Keratinocyte (primary cell): ENCODE measurements at regions not wholly inside any gene's neighbourhood (a gene's known extent, or its start where the extent isn't known, plus 50 kb on each side); places are given as distances from the start of the nearest gene placed in this dataset.

Experiments used
- DNase-seq: peaks from one replicate; pipeline ENCODE4 v3.0.0-alpha.2; 2011; ENCODE audit warnings: low read depth, missing footprints, low spot score
- FAIRE-seq: peaks from 2 replicates; lab custom pipeline; 2011; peaks lifted over from hg19 to GRCh38; lab: Jason Lieb, UNC
- H2AFZ ChIP-seq: 2 replicates; pipeline ENCODE4 v1.6.0; 2012; ENCODE audit warnings: low read length, control low read depth, inconsistent platforms; ENCODE audit not compliant: control insufficient read depth
- H3K27ac ChIP-seq: 2 replicates; pipeline ENCODE4 v1.5.1; 2011; ENCODE audit warnings: low read length; ENCODE audit not compliant: control insufficient read depth, insufficient read depth
- H3K27me3 ChIP-seq: 3 replicates; pipeline ENCODE4 v1.6.0; 2011; ENCODE audit warnings: low read length; ENCODE audit not compliant: control insufficient read depth, insufficient read depth; ENCODE audit errors: extremely low read depth
- H3K36me3 ChIP-seq, 2 experiments: 2 replicates in 1 of 2; 3 replicates in 1 of 2; pipeline ENCODE4 v1.5.1; 2011; ENCODE audit warnings: low read length in 2 of 2, mild to moderate bottlenecking in 1 of 2; ENCODE audit not compliant: control insufficient read depth in 2 of 2, insufficient read depth in 2 of 2; ENCODE audit errors: extremely low read depth in 1 of 2
- H3K4me1 ChIP-seq: 3 replicates; pipeline ENCODE4 v1.5.1; 2011; ENCODE audit warnings: low read length; ENCODE audit not compliant: control insufficient read depth, insufficient read depth; ENCODE audit errors: extremely low read depth
- H3K4me2 ChIP-seq: 3 replicates; pipeline ENCODE4 v1.6.0; 2011; ENCODE audit warnings: low read depth, low read length; ENCODE audit not compliant: control insufficient read depth, insufficient read depth; ENCODE audit errors: extremely low read depth
- H3K4me3 ChIP-seq, 3 experiments: fragments of 200-600 bp in 1 of 3; sonication (generic) in 1 of 3; 2 replicates in 2 of 3; 3 replicates in 1 of 3; pipeline ENCODE4 v1.5.1; 2011 to 2016; ENCODE audit warnings: low read length in 3 of 3, mild to moderate bottlenecking in 3 of 3, control low read depth in 2 of 3, inconsistent platforms in 1 of 3, low read depth in 1 of 3, mixed read lengths in 1 of 3, mixed run types in 1 of 3, moderate library complexity in 1 of 3; ENCODE audit not compliant: control insufficient read depth in 2 of 3, insufficient read depth in 2 of 3; ENCODE audit errors: extremely low read depth in 1 of 3
- H3K79me2 ChIP-seq: 2 replicates; pipeline ENCODE4 v1.6.0; 2012; ENCODE audit warnings: low read length; ENCODE audit not compliant: control insufficient read depth, insufficient read depth
- H3K9ac ChIP-seq: 3 replicates; pipeline ENCODE4 v1.6.0; 2011; ENCODE audit warnings: low read length; ENCODE audit not compliant: control insufficient read depth, insufficient read depth; ENCODE audit errors: extremely low read depth
- H3K9me1 ChIP-seq: 3 replicates; pipeline ENCODE4 v1.6.0; 2011; ENCODE audit warnings: low read length; ENCODE audit not compliant: control insufficient read depth, insufficient read depth; ENCODE audit errors: extremely low read depth
- H3K9me3 ChIP-seq: 2 replicates; pipeline ENCODE4 v1.5.1; 2012; ENCODE audit warnings: low read depth, low read length; ENCODE audit not compliant: control insufficient read depth
- H4K20me1 ChIP-seq: 3 replicates; pipeline ENCODE4 v1.6.0; 2011; ENCODE audit warnings: low read length; ENCODE audit not compliant: control insufficient read depth, insufficient read depth; ENCODE audit errors: extremely low read depth
- EZH2 ChIP-seq: IDR thresholded peaks from one replicate; pipeline ENCODE4 v1.6.1; 2012; ENCODE audit warnings: inconsistent platforms, mild to moderate bottlenecking, low read length, moderate library complexity
- dilution Hi-C: fragments of 300-500 bp; cut with MboI; formaldehyde crosslinking; loops from one replicate; pipeline ENCODE4 v1.7.0; 2020; ENCODE audit warnings: low sequenced_read_pairs; ENCODE audit not compliant: extremely low pct_ligation_motif_present
- TF ChIP-seq, protein P1 (sequence below), 3 experiments: IDR thresholded peaks in 1 of 3; conservative IDR thresholded peaks in 1 of 3; optimal IDR thresholded peaks in 1 of 3; 2 replicates in 2 of 3; 3 replicates in 1 of 3; pipeline versions ENCODE3 to v1.5.1; 2011; ENCODE audit warnings: low read length in 3 of 3, mild to moderate bottlenecking in 3 of 3, moderate library complexity in 2 of 3, control low read depth in 1 of 3, inconsistent platforms in 1 of 3; ENCODE audit not compliant: insufficient read depth in 2 of 3; ENCODE audit errors: extremely low read depth in 1 of 3

DNA sequence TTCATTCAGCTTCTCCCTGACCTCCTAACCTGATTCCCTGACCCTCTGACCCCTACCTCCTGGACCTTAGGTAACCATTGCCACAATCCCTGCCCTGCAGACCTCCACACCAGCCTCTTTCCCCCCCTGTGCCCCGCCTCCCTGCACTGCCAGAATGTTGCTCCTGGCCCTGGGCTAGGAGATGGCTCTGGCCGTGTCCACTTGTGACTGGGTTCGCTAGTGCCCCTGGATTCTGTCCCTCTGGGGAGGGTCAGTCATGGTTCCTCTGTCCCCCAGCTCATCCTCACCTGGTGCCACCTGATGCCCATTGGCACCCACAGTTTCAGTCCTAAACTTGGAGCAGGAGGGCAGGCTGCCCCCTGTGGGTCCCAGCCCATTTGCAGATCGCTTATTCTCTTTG, 56.2 kb upstream of the PRR23E start:
- no peak for FAIRE-seq
- Histone ChIP-seq H4K20me1 (no peaks in the 10 kb centered on the region), H3K27me3 (peaks cover 44% of the 10 kb centered on the region), H3K36me3 (no peaks in the 10 kb centered on the region), H3K9me3 (no peaks in the 10 kb centered on the region), H3K9ac (no peak overlapping the region), H3K4me1 (peaks cover 7% of the 10 kb centered on the region), H3K4me2 (no peak overlapping the region), H3K4me3 (no peak overlapping the region), H3K9me1 (no peaks in the 10 kb centered on the region), H2AFZ (no peak overlapping the region), H3K79me2 (no peaks in the 10 kb centered on the region), H3K27ac (no peak overlapping the region)
- TF ChIP-seq EZH2: no peak
- no peak for DNase-seq
- dilution Hi-C loops: no loop called here

DNA sequence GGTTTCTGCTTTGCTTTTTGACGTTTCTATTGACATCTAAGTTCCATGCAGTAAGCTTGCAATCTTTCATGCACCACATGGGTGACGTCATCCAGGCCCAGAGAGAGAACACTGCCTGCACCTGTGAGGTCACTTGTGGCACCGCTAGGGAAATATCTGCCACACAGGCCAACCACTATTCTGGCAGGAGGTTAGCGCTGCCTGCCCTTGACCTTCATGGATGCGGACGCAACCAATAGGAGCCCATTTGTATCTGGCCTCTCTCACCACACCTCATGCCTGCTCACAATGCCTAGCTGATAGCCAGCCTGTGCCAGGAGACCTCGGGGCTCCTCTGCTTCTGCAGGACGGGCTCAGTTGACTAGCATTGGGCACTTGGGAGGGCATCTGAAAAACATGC, 55.8 kb upstream of the PRR23E start:
- no peak for DNase-seq
- TF ChIP-seq EZH2: no peak
- TF ChIP-seq, protein P1, sequence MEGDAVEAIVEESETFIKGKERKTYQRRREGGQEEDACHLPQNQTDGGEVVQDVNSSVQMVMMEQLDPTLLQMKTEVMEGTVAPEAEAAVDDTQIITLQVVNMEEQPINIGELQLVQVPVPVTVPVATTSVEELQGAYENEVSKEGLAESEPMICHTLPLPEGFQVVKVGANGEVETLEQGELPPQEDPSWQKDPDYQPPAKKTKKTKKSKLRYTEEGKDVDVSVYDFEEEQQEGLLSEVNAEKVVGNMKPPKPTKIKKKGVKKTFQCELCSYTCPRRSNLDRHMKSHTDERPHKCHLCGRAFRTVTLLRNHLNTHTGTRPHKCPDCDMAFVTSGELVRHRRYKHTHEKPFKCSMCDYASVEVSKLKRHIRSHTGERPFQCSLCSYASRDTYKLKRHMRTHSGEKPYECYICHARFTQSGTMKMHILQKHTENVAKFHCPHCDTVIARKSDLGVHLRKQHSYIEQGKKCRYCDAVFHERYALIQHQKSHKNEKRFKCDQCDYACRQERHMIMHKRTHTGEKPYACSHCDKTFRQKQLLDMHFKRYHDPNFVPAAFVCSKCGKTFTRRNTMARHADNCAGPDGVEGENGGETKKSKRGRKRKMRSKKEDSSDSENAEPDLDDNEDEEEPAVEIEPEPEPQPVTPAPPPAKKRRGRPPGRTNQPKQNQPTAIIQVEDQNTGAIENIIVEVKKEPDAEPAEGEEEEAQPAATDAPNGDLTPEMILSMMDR (optimal IDR thresholded peaks at IDR 0.05 in 1 of 3, IDR thresholded peaks at IDR 0.05 in 1 of 3, conservative IDR thresholded peaks at IDR 0.05 in 1 of 3; ENCODE audit: extremely low read depth in 1 of 3, insufficient read depth in 2 of 3, low read length in 3 of 3): no peak
- no peak for FAIRE-seq

More for the DNA sequence above, 55.8 kb upstream of the PRR23E start:
- Histone ChIP-seq H3K4me2 (no peak overlapping the region), H4K20me1 (no peaks in the 10 kb centered on the region), H3K27ac (no peak overlapping the region), H3K9me3 (no peaks in the 10 kb centered on the region), H2AFZ (no peak overlapping the region), H3K36me3 (no peaks in the 10 kb centered on the region), H3K4me3 (no peak overlapping the region), H3K79me2 (no peaks in the 10 kb centered on the region), H3K4me1 (peaks cover 11% of the 10 kb centered on the region), H3K9ac (no peak overlapping the region), H3K9me1 (no peaks in the 10 kb centered on the region), H3K27me3 (peaks cover 44% of the 10 kb centered on the region)
- dilution Hi-C loops: no loop called here
